ENCODE measurements at regions not wholly inside any gene's neighbourhood (a gene's known extent, or its start where the extent isn't known, plus 50 kb on each side); places are given as distances from the start of the nearest gene placed in this dataset.

DNA sequence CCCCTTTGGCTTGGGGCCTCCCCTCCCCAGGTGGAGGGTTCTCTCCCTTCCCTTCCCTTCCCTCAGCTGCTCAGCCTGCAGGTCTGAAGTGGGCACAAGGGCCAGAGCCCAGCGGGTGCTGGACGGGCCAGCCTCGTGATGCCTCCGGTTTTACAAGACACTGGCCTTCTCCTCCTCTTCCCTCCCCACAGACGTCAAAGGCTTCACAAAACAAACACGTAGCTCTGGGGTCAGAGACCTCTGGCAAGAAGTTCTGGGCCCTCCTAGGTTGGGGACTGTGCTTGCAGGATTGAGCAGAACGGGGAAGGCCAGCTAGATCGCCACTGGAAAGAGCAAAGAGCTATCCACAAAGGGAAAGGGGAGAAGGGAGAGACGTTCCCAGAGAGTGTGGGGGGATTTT lies 81.4 kb upstream of the TPM1 start:
- Histone ChIP-seq H3K9me3 (ENCODE audit: control insufficient read depth in 4 of 4, low read length in 3 of 4) (no peaks in the 10 kb centered on the region), H3K27ac (ENCODE audit: low read depth in 1 of 2, low read length in 2 of 2) (no peak overlapping the region), H3K4me3 (ENCODE audit: low read depth in 1 of 3, low read length in 3 of 3) (no peak overlapping the region), H3K36me3 (ENCODE audit: control insufficient read depth in 4 of 4, insufficient read depth in 3 of 4, low read depth in 1 of 4, low read length in 3 of 4) (no peaks in the 10 kb centered on the region), H3K4me1 (ENCODE audit: control insufficient read depth in 4 of 4, insufficient read depth in 4 of 4, low read length in 3 of 4) (peaks cover 9 to 26% (median 18%) of the 10 kb centered on the region in 4 donors), H3K9ac (ENCODE audit: low read depth in 1 of 2, low read length in 2 of 2) (no peak overlapping the region), H3K27me3 (ENCODE audit: control insufficient read depth in 4 of 4, insufficient read depth in 4 of 4, low read length in 3 of 4) (no peaks in the 10 kb centered on the region)
- 66% methylated on average over 9 of the region's 9 CpGs for WGBS
- no peak for DNase-seq (ENCODE audit: low spot score)
- TF ChIP-seq TAF1 (conservative IDR thresholded peaks at IDR 0.05) (no peak), HNF4G (IDR thresholded peaks at IDR 0.05) (no peak), NR2F2 (IDR thresholded peaks at IDR 0.05) (no peak), MAX (IDR thresholded peaks at IDR 0.05) (no peak), ATF3 (IDR thresholded peaks at IDR 0.05) (no peak), RXRA (IDR thresholded peaks at IDR 0.05) (no peak), JUND (IDR thresholded peaks at IDR 0.05) (no peak), CTCF (IDR thresholded peaks at IDR 0.05; ENCODE audit: low read depth, low read length, missing input control) (no peak), EGR1 (IDR thresholded peaks at IDR 0.05; ENCODE audit: low read depth in 2 of 2) (no peak), HNF4A (conservative IDR thresholded peaks at IDR 0.05) (no peak), SP1 (IDR thresholded peaks at IDR 0.05) (no peak), FOXA1 (IDR thresholded peaks at IDR 0.05) (no peak), FOXA2 (IDR thresholded peaks at IDR 0.05) (no peak), REST (IDR thresholded peaks at IDR 0.05) (no peak), YY1 (IDR thresholded peaks at IDR 0.05) (no peak), RAD21 (IDR thresholded peaks at IDR 0.05) (no peak), GABPA (IDR thresholded peaks at IDR 0.05 in 1 of 2, conservative IDR thresholded peaks at IDR 0.05 in 1 of 2) (no peak)
- TF ChIP-seq, protein P1, sequence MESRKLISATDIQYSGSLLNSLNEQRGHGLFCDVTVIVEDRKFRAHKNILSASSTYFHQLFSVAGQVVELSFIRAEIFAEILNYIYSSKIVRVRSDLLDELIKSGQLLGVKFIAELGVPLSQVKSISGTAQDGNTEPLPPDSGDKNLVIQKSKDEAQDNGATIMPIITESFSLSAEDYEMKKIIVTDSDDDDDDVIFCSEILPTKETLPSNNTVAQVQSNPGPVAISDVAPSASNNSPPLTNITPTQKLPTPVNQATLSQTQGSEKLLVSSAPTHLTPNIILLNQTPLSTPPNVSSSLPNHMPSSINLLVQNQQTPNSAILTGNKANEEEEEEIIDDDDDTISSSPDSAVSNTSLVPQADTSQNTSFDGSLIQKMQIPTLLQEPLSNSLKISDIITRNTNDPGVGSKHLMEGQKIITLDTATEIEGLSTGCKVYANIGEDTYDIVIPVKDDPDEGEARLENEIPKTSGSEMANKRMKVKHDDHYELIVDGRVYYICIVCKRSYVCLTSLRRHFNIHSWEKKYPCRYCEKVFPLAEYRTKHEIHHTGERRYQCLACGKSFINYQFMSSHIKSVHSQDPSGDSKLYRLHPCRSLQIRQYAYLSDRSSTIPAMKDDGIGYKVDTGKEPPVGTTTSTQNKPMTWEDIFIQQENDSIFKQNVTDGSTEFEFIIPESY (IDR thresholded peaks at IDR 0.05) = no peak

Measured in liver (tissue), 8 donors.